Kidney epithelial cell (primary cell): ENCODE measurements at regions not wholly inside any gene's neighbourhood (a gene's known extent, or its start where the extent isn't known, plus 50 kb on each side); places are given as distances from the start of the nearest gene placed in this dataset.

ENCODE experiments used
- DNase-seq: peaks from one replicate; pipeline ENCODE4 v3.0.0-alpha.2; 2010; ENCODE audit warnings: low read depth
- H3K27me3 ChIP-seq: 2 replicates; pipeline ENCODE4 v1.6.0; 2011; ENCODE audit warnings: low read length; ENCODE audit not compliant: control insufficient read depth, insufficient read depth
- H3K36me3 ChIP-seq: 2 replicates; pipeline ENCODE4 v1.5.1; 2011; ENCODE audit warnings: low read length; ENCODE audit not compliant: control insufficient read depth, insufficient read depth
- H3K4me3 ChIP-seq: 2 replicates; pipeline ENCODE4 v1.5.1; 2011; ENCODE audit warnings: low read depth, mild to moderate bottlenecking, control low read depth, low read length
- CTCF ChIP-seq: IDR thresholded peaks from 2 replicates; pipeline ENCODE4 v1.5.1; 2011; ENCODE audit warnings: mild to moderate bottlenecking, moderate library complexity, low read length, control low read depth, inconsistent platforms; ENCODE audit not compliant: insufficient read depth, poor library complexity, severe bottlenecking

GRCh38 chr17:59490216-59490615 is 75.2 kb upstream of the DHX40 start:
- H3K27me3 ChIP-seq, result no peaks in the 10 kb centered on the region
- no peaks in the 10 kb centered on the region for H3K36me3 ChIP-seq
- TF ChIP-seq CTCF, result no peak
- no peak overlapping the region for H3K4me3 ChIP-seq
- DNase-seq, result no peak

GRCh38 chr17:59491353-59492090 is 73.9 kb upstream of the DHX40 start:
- Histone ChIP-seq H3K4me3 (no peak overlapping the region), H3K27me3 (no peaks in the 10 kb centered on the region), H3K36me3 (no peaks in the 10 kb centered on the region)
- no peak for TF ChIP-seq CTCF
- no peak for DNase-seq

DNA sequence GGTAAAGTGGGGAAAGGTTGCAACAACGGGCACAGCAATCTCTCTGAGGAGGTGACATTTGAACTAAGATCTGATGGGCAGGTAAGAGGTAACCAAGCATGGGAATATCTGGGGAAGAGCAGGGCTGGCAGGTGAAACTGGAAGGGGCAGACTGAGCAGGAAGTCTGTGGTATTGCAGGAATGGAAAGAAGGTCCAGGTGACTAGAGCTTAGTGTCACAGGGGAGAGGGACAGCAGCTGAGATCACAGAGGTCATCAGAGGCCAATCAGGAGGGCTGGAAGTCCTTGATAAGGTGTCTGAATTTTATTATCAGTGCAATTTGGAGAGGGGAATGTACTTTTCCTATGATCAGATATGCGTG is 73.3 kb upstream of the DHX40 start:
- Histone ChIP-seq H3K27me3 (no peaks in the 10 kb centered on the region), H3K4me3 (no peak overlapping the region), H3K36me3 (no peaks in the 10 kb centered on the region)
- no peak for TF ChIP-seq CTCF
- no peak for DNase-seq

- no peak for TF ChIP-seq CTCF
- no peak for DNase-seq
Measured at GRCh38 chr17:59493867-59494266, 71.5 kb upstream of the DHX40 start.

GRCh38 chr17:59494757-59495368 is 70.5 kb upstream of the DHX40 start:
- TF ChIP-seq CTCF, result no peak
- H3K27me3 ChIP-seq, result no peaks in the 10 kb centered on the region
- no peaks in the 10 kb centered on the region for H3K36me3 ChIP-seq
- no peak for DNase-seq
- no peak overlapping the region for H3K4me3 ChIP-seq

More at GRCh38 chr17:59493867-59494266, 71.5 kb upstream of the DHX40 start:
- Histone ChIP-seq H3K4me3 (no peak overlapping the region), H3K27me3 (no peaks in the 10 kb centered on the region), H3K36me3 (no peaks in the 10 kb centered on the region)

GRCh38 chr17:59496178-59496577 is 69.2 kb upstream of the DHX40 start:
- Histone ChIP-seq H3K4me3 (no peak overlapping the region), H3K36me3 (no peaks in the 10 kb centered on the region), H3K27me3 (no peaks in the 10 kb centered on the region)
- TF ChIP-seq CTCF, result no peak
- no peak for DNase-seq
